ENCODE measurements at regions not wholly inside any gene's neighbourhood (a gene's known extent, or its start where the extent isn't known, plus 50 kb on each side); places are given as distances from the start of the nearest gene placed in this dataset.

DNA sequence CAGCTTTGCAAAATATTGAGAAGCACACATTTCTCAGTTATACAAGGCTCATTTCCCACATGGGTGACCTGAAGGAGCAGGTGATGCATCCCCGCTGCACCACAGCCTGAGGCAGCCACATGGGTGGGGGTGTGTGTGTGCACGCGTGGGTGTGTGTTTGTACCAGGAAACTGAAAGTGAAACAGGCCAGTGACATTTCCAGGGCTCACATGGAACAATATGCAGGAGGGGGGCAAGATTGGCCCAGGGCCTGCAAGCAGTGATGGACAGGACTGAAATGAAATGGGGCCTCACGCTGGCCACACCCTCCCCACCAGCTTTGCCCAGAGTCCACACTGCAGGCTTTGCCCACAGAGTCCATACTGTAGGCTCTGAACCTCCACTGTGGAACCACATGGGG lies 154.2 kb upstream of the PARP11 start:
- peaks cover 4% of the 10 kb centered on the region for H3K27me3 ChIP-seq (ENCODE audit: insufficient read depth, low read length)
- no peak for TF ChIP-seq CTCF (IDR thresholded peaks at IDR 0.05; ENCODE audit: extremely low read depth, low read depth, low read length)
- H3K27ac ChIP-seq (ENCODE audit: low read depth, low read length), result no peak overlapping the region
- no peaks in the 10 kb centered on the region for H3K9me3 ChIP-seq (ENCODE audit: low read depth, low read length)
- no peak overlapping the region for H3K4me3 ChIP-seq (ENCODE audit: insufficient read depth, low read length)
- no peaks in the 10 kb centered on the region for H3K36me3 ChIP-seq (ENCODE audit: insufficient read depth, low read length)
- H4K20me1 ChIP-seq (ENCODE audit: insufficient read depth, low read length), result no peaks in the 10 kb centered on the region
- H2AFZ ChIP-seq (ENCODE audit: low read length), result no peak overlapping the region
- no peak for DNase-seq (ENCODE audit: insufficient read length, low spot score, missing footprints)
- no peaks in the 10 kb centered on the region for H3K79me2 ChIP-seq (ENCODE audit: insufficient read depth, low read length)
- no peak overlapping the region for H3K4me2 ChIP-seq (ENCODE audit: insufficient read depth, low read length)
- peaks cover 14% of the 10 kb centered on the region for H3K4me1 ChIP-seq (ENCODE audit: insufficient read depth, low read length)

DNA sequence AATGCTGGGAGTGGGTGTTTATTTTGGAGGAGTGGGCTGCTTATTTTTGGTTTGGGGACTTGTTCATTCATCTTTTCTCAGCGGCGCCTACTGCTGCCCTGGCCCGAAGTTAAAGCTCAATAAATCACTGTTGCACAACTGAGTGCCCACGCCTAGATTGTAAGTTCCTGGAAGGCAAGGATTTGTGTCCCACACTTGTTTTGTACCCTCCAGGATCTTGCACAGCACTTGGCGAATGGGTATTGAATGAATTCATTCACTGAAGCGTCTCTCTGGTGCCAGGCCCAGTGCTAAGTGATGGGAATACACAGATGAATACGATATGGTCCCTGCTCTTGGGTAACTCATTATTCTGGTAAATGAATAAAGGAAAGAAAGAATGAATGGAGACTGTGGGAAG lies 153.3 kb upstream of the PARP11 start:
- Histone ChIP-seq H3K27me3 (ENCODE audit: insufficient read depth, low read length) (peaks cover 4% of the 10 kb centered on the region), H3K4me2 (ENCODE audit: insufficient read depth, low read length) (no peak overlapping the region), H3K27ac (ENCODE audit: low read depth, low read length) (no peak overlapping the region), H3K36me3 (ENCODE audit: insufficient read depth, low read length) (no peaks in the 10 kb centered on the region), H2AFZ (ENCODE audit: low read length) (no peak overlapping the region), H3K4me3 (ENCODE audit: insufficient read depth, low read length) (no peak overlapping the region), H3K9me3 (ENCODE audit: low read depth, low read length) (no peaks in the 10 kb centered on the region), H3K79me2 (ENCODE audit: insufficient read depth, low read length) (no peaks in the 10 kb centered on the region), H3K4me1 (ENCODE audit: insufficient read depth, low read length) (peaks cover 9% of the 10 kb centered on the region), H4K20me1 (ENCODE audit: insufficient read depth, low read length) (no peaks in the 10 kb centered on the region)
- DNase-seq (ENCODE audit: insufficient read length, low spot score, missing footprints), result no peak
- no peak for TF ChIP-seq CTCF (IDR thresholded peaks at IDR 0.05; ENCODE audit: extremely low read depth, low read depth, low read length)

- no peak for DNase-seq (ENCODE audit: insufficient read length, low spot score, missing footprints)
- H3K27me3 ChIP-seq (ENCODE audit: insufficient read depth, low read length), result peaks cover 4% of the 10 kb centered on the region
- no peak overlapping the region for H3K4me3 ChIP-seq (ENCODE audit: insufficient read depth, low read length)
- H3K4me2 ChIP-seq (ENCODE audit: insufficient read depth, low read length), result no peak overlapping the region
- H3K4me1 ChIP-seq (ENCODE audit: insufficient read depth, low read length), result peaks cover 7% of the 10 kb centered on the region
- no peak overlapping the region for H2AFZ ChIP-seq (ENCODE audit: low read length)
- H3K79me2 ChIP-seq (ENCODE audit: insufficient read depth, low read length), result no peaks in the 10 kb centered on the region
- TF ChIP-seq CTCF (IDR thresholded peaks at IDR 0.05; ENCODE audit: extremely low read depth, low read depth, low read length), result no peak
- H3K27ac ChIP-seq (ENCODE audit: low read depth, low read length), result no peak overlapping the region
- H3K9me3 ChIP-seq (ENCODE audit: low read depth, low read length), result no peaks in the 10 kb centered on the region
- no peaks in the 10 kb centered on the region for H4K20me1 ChIP-seq (ENCODE audit: insufficient read depth, low read length)
- no peaks in the 10 kb centered on the region for H3K36me3 ChIP-seq (ENCODE audit: insufficient read depth, low read length)
These were observed 152.8 kb upstream of the PARP11 start for GRCh38 chr12:4026020-4026358.

- no peak for TF ChIP-seq CTCF (IDR thresholded peaks at IDR 0.05; ENCODE audit: extremely low read depth, low read depth, low read length)
- Histone ChIP-seq H3K4me1 (ENCODE audit: insufficient read depth, low read length) (peaks cover 1% of the 10 kb centered on the region), H3K79me2 (ENCODE audit: insufficient read depth, low read length) (no peaks in the 10 kb centered on the region), H3K36me3 (ENCODE audit: insufficient read depth, low read length) (no peaks in the 10 kb centered on the region), H3K4me2 (ENCODE audit: insufficient read depth, low read length) (no peak overlapping the region), H3K27ac (ENCODE audit: low read depth, low read length) (no peak overlapping the region), H4K20me1 (ENCODE audit: insufficient read depth, low read length) (no peaks in the 10 kb centered on the region), H3K27me3 (ENCODE audit: insufficient read depth, low read length) (peaks cover 4% of the 10 kb centered on the region), H3K4me3 (ENCODE audit: insufficient read depth, low read length) (no peak overlapping the region), H2AFZ (ENCODE audit: low read length) (no peak overlapping the region), H3K9me3 (ENCODE audit: low read depth, low read length) (no peaks in the 10 kb centered on the region)
- DNase-seq (ENCODE audit: insufficient read length, low spot score, missing footprints), result peak; percentile 51
These were observed 152.2 kb upstream of the PARP11 start for GRCh38 chr12:4025181-4026019.

All from osteoblast (primary cell).